HG02870 (cell line): ENCODE measurements at regions not wholly inside any gene's neighbourhood (a gene's known extent, or its start where the extent isn't known, plus 50 kb on each side); places are given as distances from the start of the nearest gene placed in this dataset.
"Not testable (repeated sequence)": the region's sequence is repeated elsewhere in the genome, so short reads cannot be mapped to it uniquely, and the experiment has no call there.

ENCODE experiments used
- ATAC-seq: cut with Tn5 transposase; IDR thresholded peaks from one replicate; pipeline ENCODE4 v1.9.1; 2021; ENCODE audit warnings: mild to moderate bottlenecking, moderate library complexity; ENCODE audit not compliant: unreplicated experiment

GRCh38 chr12:11978726-11979384 is 91.9 kb upstream of the BCL2L14 start:
- ATAC-seq, result no peak

DNA sequence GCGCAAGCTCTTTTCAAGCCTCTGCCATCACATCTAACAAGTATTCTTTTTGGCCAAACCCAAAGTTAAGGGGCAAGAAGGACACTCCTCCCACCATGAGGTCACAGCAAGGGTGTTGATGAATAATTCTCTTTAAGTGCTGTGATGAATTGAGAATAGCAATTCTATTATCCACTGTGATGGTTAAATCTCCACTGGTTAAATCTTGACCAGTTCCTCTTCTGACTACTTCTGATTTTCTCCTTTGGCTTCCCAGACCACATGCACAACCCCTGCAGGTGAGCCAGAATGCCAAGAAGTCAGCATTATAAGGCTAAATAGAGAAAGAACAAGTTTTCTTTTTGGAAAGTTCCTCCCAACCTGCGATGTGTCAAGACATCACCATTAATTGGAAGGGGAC is 90.6 kb upstream of the BCL2L14 start:
- no peak for ATAC-seq

DNA sequence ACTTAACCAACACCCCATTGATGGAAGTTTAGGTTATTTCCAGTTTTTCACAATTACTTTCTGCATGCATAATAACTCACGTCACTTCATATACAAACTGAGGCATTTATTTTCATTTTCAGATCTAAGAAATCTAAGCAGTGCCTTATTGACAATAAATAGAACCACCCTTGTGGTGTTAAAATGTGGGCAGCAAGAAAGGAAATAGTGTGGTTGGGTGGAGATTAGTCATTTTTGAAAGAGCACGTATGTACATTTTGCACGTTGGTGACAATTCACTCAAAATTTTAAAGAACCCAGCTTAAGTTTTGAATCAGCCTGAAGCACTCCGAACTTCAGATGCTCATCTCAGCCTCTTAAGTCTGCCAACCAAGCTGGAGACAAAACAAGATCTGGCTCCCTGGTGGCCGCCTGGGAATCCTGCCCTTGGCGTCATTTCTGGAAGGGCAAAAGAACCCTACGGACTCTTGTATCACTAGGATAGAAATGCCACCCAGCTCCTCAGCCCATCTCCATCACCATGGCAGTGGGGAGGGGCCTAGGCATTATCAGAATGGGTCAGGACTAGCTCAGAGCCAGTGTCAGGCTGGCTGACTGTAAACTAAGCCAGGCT is 89.5 kb upstream of the BCL2L14 start:
- peak; percentile 87 for ATAC-seq

DNA sequence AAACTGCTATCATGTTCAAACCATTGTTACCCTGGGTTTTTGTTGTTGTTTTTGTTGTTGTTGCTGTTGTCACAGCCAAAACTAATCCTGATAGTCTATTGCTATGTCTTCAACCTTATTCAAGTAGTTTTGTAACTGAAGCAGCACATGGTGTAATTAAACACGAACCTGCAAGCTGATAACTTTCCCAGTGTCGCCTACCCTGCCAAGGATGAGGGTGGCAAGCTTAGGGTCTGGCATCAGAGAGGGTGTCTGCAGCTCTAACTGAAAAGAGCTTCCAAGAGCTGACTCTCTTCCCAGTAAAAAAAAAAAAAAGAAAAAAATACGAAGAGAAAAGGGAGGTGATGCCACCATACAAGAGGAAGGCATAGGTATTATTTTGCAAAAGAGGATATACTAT is 86.3 kb upstream of the BCL2L14 start:
- ATAC-seq, result no peak

GRCh38 chr12:11986165-11986564 is 84.6 kb upstream of the BCL2L14 start:
- ATAC-seq, result no peak

GRCh38 chr12:11987901-11988300 is 82.8 kb upstream of the BCL2L14 start:
- no peak for ATAC-seq

GRCh38 chr12:11991604-11992003 is 79.1 kb upstream of the BCL2L14 start:
- ATAC-seq, result no peak

DNA sequence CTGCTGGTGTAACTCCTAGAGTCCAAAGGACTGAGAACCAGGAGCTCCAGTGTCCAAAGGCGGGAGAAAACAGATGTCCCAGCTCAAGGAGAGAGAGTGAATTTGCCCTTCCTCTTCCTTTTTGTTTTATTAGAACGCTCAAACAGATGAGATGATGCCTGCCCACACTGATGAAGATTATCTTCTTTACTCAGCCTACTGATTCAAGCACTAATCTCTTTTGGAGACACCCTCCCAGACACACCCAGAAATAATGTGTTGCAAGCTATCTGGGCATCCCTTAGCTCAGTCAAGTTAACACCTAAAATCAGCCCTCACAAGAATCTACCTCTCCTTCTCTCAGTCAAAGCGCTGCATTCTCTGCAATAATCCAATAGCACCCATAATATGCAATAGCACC is 78.2 kb upstream of the BCL2L14 start:
- no peak for ATAC-seq

GRCh38 chr12:11998307-11998943 is 72.3 kb upstream of the BCL2L14 start:
- ATAC-seq, result not testable (repeated sequence)

GRCh38 chr12:11998944-11999315 is 71.8 kb upstream of the BCL2L14 start:
- ATAC-seq, result no peak

DNA sequence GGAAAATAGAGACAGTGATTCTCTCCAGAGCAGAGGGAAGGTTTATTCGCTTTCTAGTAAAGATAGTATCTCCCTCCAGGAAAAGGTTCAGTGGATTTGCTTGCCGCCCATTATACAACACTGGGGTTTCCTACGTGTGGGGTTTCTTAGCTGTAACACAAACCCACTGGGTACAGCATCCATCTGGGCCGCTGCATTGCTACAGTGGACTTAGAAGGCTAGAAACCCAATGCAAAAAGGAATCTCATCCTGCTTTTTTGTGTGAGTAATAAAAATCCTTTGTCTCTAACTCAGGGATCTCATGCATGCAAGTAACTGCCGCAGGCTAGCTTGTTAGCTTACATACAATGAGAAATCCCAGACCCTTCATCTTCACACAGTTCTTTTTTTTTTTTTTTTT is 67.1 kb upstream of the BCL2L14 start:
- ATAC-seq, result no peak

DNA sequence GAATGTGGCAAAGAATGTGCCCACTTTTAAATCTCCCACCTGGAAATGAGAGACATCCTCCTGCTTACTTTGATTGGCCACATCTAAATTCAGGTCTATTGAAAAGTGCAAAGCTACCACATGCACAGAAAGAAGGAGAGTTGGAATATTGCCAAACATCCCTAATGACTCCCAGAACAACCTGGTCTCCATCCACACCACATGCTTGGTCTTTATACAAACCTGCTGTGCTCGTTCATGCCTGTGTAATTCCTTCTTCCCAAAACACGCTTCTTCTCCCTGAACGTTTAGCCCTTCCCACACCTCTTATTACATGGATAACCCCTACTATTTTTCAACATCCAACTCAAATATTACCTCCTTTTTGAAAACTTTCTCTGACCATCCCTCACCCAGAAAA is 66.2 kb upstream of the BCL2L14 start:
- ATAC-seq, result no peak

GRCh38 chr12:12007001-12007712 is 63.6 kb upstream of the BCL2L14 start:
- ATAC-seq, result peak; percentile 25

DNA sequence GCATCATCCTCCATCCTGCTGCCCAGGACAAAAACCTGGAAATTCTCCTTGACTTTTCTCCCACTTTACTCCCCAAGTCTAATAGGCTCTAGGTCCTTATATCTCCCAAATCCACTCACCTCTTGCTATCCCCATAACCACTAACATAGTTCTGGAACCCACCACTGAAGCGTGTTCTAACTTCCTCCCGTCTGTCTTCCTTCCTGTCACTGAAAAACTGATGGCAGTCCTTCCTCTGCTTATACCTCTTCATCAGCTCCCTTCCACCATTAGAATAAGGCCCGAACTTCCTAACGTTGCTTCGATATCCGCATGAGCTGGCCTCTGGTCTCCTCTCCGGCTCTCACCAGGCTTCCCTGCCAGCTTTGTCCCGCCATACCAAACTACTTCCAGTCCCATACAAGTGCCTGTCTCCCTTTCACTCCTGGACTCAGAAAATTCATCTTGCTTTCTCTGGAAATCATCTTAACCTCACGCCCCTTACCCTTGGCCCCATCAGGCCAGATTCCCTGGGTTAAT is 63.0 kb upstream of the BCL2L14 start:
- ATAC-seq, result no peak

- ATAC-seq, result no peak
Observed at GRCh38 chr12:12008232-12008850, 62.4 kb upstream of the BCL2L14 start.

DNA sequence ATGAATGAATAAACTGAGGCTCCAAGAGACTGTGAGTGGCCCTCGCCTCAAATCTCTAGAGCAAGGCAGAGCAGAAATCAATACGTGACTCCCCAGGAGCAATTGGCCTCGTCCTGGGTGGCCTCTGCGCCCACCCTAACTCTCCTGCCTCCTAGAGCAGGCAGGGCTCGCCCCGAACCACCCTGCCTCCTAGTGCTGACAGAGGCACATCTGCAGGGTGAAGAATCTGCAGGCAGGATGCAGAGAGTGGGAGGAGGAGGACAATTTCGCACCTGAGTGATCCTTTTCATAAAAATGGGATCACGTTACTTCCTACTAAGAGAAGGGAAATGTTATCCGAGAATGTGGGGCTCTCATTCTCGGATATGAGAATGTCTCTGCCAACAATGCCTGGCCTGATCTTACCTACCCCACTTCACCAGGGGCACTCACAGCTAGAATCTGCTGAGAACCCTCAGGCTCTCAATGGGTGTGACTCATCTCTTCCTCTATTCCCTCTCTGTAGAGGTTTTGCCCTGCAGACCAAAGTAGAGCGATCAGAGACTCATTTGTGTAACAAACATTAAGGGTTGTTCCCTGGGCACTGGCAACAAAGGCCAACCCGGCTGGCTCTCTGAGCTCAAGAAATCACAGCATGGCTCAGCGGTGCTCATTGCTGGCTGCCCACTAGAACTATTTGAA is 61.7 kb upstream of the BCL2L14 start:
- ATAC-seq, result peak; percentile 39

- not testable (repeated sequence) for ATAC-seq
Observed at GRCh38 chr12:12009749-12010276, 60.9 kb upstream of the BCL2L14 start.

DNA sequence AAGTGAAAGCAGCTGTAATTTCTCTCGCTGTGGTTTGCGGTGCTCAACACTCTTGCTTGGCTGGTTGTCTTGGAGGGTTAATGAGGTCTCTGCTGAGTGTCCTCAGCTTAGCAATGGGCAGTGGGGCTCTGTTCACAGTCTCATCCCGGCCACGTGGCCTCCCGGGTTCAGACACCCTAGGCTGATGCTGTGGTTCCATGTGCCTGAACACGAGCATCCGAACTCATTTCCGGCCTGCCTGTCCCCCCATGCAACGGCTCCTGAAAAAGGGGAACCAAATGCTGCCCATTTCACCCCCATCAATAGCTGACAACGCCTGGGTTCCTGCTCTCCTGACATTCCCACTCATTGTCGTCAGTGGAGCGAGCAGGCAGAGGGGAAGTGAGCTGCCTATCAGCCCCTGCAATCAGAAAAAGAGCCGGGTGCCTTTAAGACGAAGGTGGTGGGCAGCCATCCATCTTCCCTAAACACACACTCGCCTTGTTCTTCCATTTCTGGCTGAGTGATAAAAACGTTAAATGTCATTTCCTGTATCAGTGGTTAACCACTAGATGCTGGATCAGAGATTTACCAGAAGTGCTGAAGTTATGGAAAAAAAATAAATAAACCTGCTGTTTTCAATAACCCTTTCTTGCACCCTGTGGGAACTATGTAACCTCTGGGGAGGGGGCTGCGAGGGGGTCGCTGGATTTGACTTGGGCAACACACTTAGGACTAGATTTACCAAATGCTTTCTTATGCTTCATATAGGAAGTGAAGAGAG is 60.3 kb upstream of the BCL2L14 start:
- ATAC-seq, result peak; percentile 33

- no peak for ATAC-seq
Observed at GRCh38 chr12:12011880-12012260, 58.9 kb upstream of the BCL2L14 start.
